Gastrocnemius medialis (tissue), 4 donors: ENCODE measurements at regions not wholly inside any gene's neighbourhood (a gene's known extent, or its start where the extent isn't known, plus 50 kb on each side); places are given as distances from the start of the nearest gene placed in this dataset.
"Not testable (repeated sequence)": the region's sequence is repeated elsewhere in the genome, so short reads cannot be mapped to it uniquely, and the experiment has no call there.

Experiments
- ATAC-seq, 2 donors: fragments of 150-250 bp; one replicate each; pipeline ENCODE4 v1.9.1; 2016
- DNase-seq, 2 donors: peaks; one replicate each; pipeline ENCODE4 v3.0.0-alpha.2; 2019
- H3K27ac ChIP-seq, 4 donors: fragments of 200-600 bp; sonication (generic); 1 replicate in 1 of 4; 2 replicates in 3 of 4; pipeline ENCODE4 v1.5.1; 2016 to 2018; ENCODE audit warnings: mild to moderate bottlenecking in 2 of 4, moderate library complexity in 1 of 4
- H3K27me3 ChIP-seq, 3 donors: fragments of 200-600 bp; sonication (generic) in 2 of 3; 1 replicate in 1 of 3; 2 replicates in 2 of 3; pipeline versions ENCODE4 v1.5.1 to v1.6.0; 2016 to 2019; ENCODE audit warnings: mild to moderate bottlenecking in 1 of 3, moderate library complexity in 1 of 3
- H3K36me3 ChIP-seq, 2 donors: fragments of 200-600 bp; sonication (generic) in 1 of 2; one replicate each; pipeline ENCODE4 v1.5.1; 2017 to 2018
- H3K4me1 ChIP-seq, 2 donors: fragments of 200-600 bp; sonication (generic) in 1 of 2; one replicate each; pipeline ENCODE4 v1.5.1; 2016 to 2017; ENCODE audit warnings: mild to moderate bottlenecking in 2 of 2
- H3K4me3 ChIP-seq, 4 donors: fragments of 200-600 bp; sonication (generic) in 3 of 4; 1 replicate in 1 of 4; 2 replicates in 3 of 4; pipeline ENCODE4 v1.5.1; 2016 to 2019; ENCODE audit warnings: mild to moderate bottlenecking in 2 of 4
- H3K9me3 ChIP-seq, 3 donors: fragments of 200-600 bp; sonication (generic) in 2 of 3; 1 replicate in 1 of 3; 2 replicates in 2 of 3; pipeline ENCODE4 v1.5.1; 2016 to 2019
- CTCF ChIP-seq, 5 experiments: fragments of 450-650 bp in 3 of 5; fragments of 200-600 bp in 2 of 5; sonication (generic) in 2 of 5; IDR thresholded peaks in 4 of 5; conservative IDR thresholded peaks in 1 of 5; 1 replicate in 4 of 5; 2 replicates in 1 of 5; pipeline ENCODE4 v1.5.1; 2016 to 2019; ENCODE audit warnings: antibody characterized with exemption in 5 of 5, mild to moderate bottlenecking in 3 of 5, moderate library complexity in 3 of 5
- POLR2A ChIP-seq, 2 donors: fragments of 450-650 bp; IDR thresholded peaks; one replicate each; pipeline ENCODE4 v1.6.1; 2017; ENCODE audit warnings: antibody characterized with exemption in 2 of 2, mild to moderate bottlenecking in 2 of 2, moderate library complexity in 2 of 2
- in situ Hi-C, 4 donors: fragments of 200-750 bp; cut with MboI; loops; one replicate each; pipeline versions ENCODE4 v1.15.0 to v1.8.0; 2017; ENCODE audit warnings: low sequenced_read_pairs in 4 of 4
- intact Hi-C: fragments of 100-400 bp; cut with DNase I; formaldehyde crosslinking; loops from one replicate; pipeline ENCODE4 v1.15.1; 2023; ENCODE audit warnings: low total_unique reads

- Histone ChIP-seq H3K27me3 (no peaks in the 10 kb centered on the region), H3K4me3 (no peak overlapping the region), H3K27ac (no peak overlapping the region), H3K36me3 (no peaks in the 10 kb centered on the region), H3K9me3 (no peaks in the 10 kb centered on the region), H3K4me1 (no peaks in the 10 kb centered on the region)
- no peak for DNase-seq
- ATAC-seq, result no peak
- intact Hi-C loops (no loop called here), in situ Hi-C loops (no loop called here)
- no peak for TF ChIP-seq POLR2A (IDR thresholded peaks at IDR 0.05)
- TF ChIP-seq CTCF (IDR thresholded peaks at IDR 0.05 in 4 of 5, conservative IDR thresholded peaks at IDR 0.05 in 1 of 5), result no peak
Observed at GRCh38 chr5:71811779-71812178, 92.7 kb downstream of the CARTPT start.

- Histone ChIP-seq H3K36me3 (no peaks in the 10 kb centered on the region), H3K27ac (no peak overlapping the region), H3K4me1 (no peaks in the 10 kb centered on the region), H3K4me3 (no peak overlapping the region), H3K27me3 (no peaks in the 10 kb centered on the region), H3K9me3 (no peaks in the 10 kb centered on the region)
- intact Hi-C loops, result no loop called here
- ATAC-seq (no peak), DNase-seq (no peak)
- in situ Hi-C loops, result no loop called here
- TF ChIP-seq POLR2A (IDR thresholded peaks at IDR 0.05) (no peak), CTCF (IDR thresholded peaks at IDR 0.05 in 4 of 5, conservative IDR thresholded peaks at IDR 0.05 in 1 of 5) (no peak)
Observed at GRCh38 chr5:71816307-71816706, 97.2 kb downstream of the CARTPT start.

GRCh38 chr5:71817891-71818290 is 98.8 kb downstream of the CARTPT start:
- Histone ChIP-seq H3K27me3 (no peaks in the 10 kb centered on the region), H3K9me3 (no peaks in the 10 kb centered on the region), H3K36me3 (no peaks in the 10 kb centered on the region), H3K27ac (no peak overlapping the region), H3K4me3 (no peak overlapping the region), H3K4me1 (no peaks in the 10 kb centered on the region)
- in situ Hi-C loops (no loop called here), intact Hi-C loops (no loop called here)
- ATAC-seq, result no peak
- TF ChIP-seq POLR2A (IDR thresholded peaks at IDR 0.05) (no peak), CTCF (IDR thresholded peaks at IDR 0.05 in 4 of 5, conservative IDR thresholded peaks at IDR 0.05 in 1 of 5) (no peak)
- no peak for DNase-seq

- Histone ChIP-seq H3K36me3 (no peaks in the 10 kb centered on the region), H3K27me3 (no peaks in the 10 kb centered on the region), H3K4me1 (no peaks in the 10 kb centered on the region), H3K9me3 (no peaks in the 10 kb centered on the region), H3K4me3 (no peak overlapping the region), H3K27ac (no peak overlapping the region)
- no peak for ATAC-seq
- DNase-seq, result no peak
- no peak for TF ChIP-seq CTCF (IDR thresholded peaks at IDR 0.05 in 4 of 5, conservative IDR thresholded peaks at IDR 0.05 in 1 of 5)
- no peak for TF ChIP-seq POLR2A (IDR thresholded peaks at IDR 0.05)
- in situ Hi-C loops, result no loop called here
- intact Hi-C loops, result no loop called here
Observed at GRCh38 chr5:71821029-71821428, 102.0 kb downstream of the CARTPT start.

GRCh38 chr5:71822065-71822464 is 103.0 kb downstream of the CARTPT start:
- H3K9me3 ChIP-seq, H3K27ac ChIP-seq, ATAC-seq, in situ Hi-C loops, DNase-seq, H3K4me3 ChIP-seq, H3K4me1 ChIP-seq, intact Hi-C loops, H3K36me3 ChIP-seq, H3K27me3 ChIP-seq: not testable (repeated sequence)
